Small intestine (tissue), 7 donors: ENCODE measurements at regions not wholly inside any gene's neighbourhood (a gene's known extent, or its start where the extent isn't known, plus 50 kb on each side); places are given as distances from the start of the nearest gene placed in this dataset.

Experiments used
- DNase-seq, 2 donors: peaks; one replicate each; pipeline versions ENCODE4 v3.0.0 to v3.0.0-alpha.2; 2013
- FAIRE-seq: peaks from 2 replicates; lab custom pipeline; 2012; peaks lifted over from hg19 to GRCh38; lab: Jason Lieb, UNC
- H3K27ac ChIP-seq, 3 donors: one replicate each; pipeline ENCODE4 v1.5.1; 2013; ENCODE audit warnings: low read length in 2 of 3, mild to moderate bottlenecking in 2 of 3, control low read depth in 1 of 3, inconsistent platforms in 1 of 3, low read depth in 1 of 3, moderate library complexity in 1 of 3
- H3K27me3 ChIP-seq, 3 donors: one replicate each; pipeline ENCODE4 v1.6.1; 2013; ENCODE audit warnings: low read length in 3 of 3, inconsistent platforms in 1 of 3; ENCODE audit not compliant: control insufficient read depth in 3 of 3, insufficient read depth in 3 of 3
- H3K36me3 ChIP-seq, 3 donors: one replicate each; pipeline ENCODE4 v1.6.1; 2013; ENCODE audit warnings: low read length in 3 of 3, inconsistent platforms in 1 of 3, low read depth in 1 of 3, mild to moderate bottlenecking in 1 of 3, moderate library complexity in 1 of 3; ENCODE audit not compliant: control insufficient read depth in 3 of 3, insufficient read depth in 2 of 3
- H3K4me1 ChIP-seq, 3 donors: one replicate each; pipeline ENCODE4 v1.6.1; 2013; ENCODE audit warnings: low read length in 2 of 3, inconsistent platforms in 1 of 3, low read depth in 1 of 3, mild to moderate bottlenecking in 1 of 3, moderate library complexity in 1 of 3; ENCODE audit not compliant: control insufficient read depth in 3 of 3, insufficient read depth in 2 of 3
- H3K4me3 ChIP-seq, 3 donors: one replicate each; pipeline ENCODE4 v1.5.1; 2013; ENCODE audit warnings: low read length in 3 of 3, control low read depth in 1 of 3, inconsistent platforms in 1 of 3, low read depth in 1 of 3, mild to moderate bottlenecking in 1 of 3, moderate library complexity in 1 of 3
- H3K9me3 ChIP-seq, 2 donors: one replicate each; pipeline ENCODE4 v1.6.1; 2013; ENCODE audit warnings: low read depth in 1 of 2, low read length in 1 of 2; ENCODE audit not compliant: control insufficient read depth in 2 of 2, insufficient read depth in 1 of 2
- WGBS, 3 donors: extraction: QIAGEN DNeasy Blood & Tissue Kit; methylation state at CpG; one replicate each; pipeline ENCODE4 v1.1.7; 2013; 5-methylcytosine and 5-hydroxymethylcytosine counted together
- donor health status: healthy with polysubstance abuse.
- donor health status: control.
- donor health status: control.
- donor health status: Bipolar disorder and iron deficiency.
- donor health status: healthy.

DNA sequence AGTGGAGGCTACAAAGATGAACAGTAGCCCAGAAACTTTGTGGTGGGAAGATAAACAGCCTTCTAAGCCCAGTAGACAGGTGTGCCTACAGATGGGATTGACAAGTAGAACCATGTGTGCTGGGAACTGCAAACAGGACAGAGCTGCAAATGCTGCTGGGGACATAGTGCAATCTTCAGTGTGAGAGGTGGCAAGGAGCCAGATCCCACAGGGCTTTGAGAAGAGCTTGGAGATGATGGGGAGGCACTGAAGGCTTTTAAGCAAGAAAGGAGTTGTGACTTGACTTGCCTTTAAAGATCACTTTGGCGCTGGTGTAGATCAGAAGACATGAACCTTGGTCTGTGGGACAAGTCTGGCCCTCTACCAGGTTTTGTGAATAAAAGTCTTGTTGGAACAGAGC, 675.2 kb downstream of the ACTL7B start:
- H3K27me3 ChIP-seq = peaks cover 0 to 4% (median 0%) of the 10 kb centered on the region in 3 donors
- WGBS, 3 donors = 6 to 66% (median 41%) methylated on average over 1 of the region's 1 CpG
- H3K4me3 ChIP-seq = no peak overlapping the region
- no peaks in the 10 kb centered on the region for H3K9me3 ChIP-seq
- DNase-seq = peak; percentile 24 to 58
- FAIRE-seq = no peak
- no peak overlapping the region for H3K27ac ChIP-seq
- peaks cover 0 to 9% (median 0%) of the 10 kb centered on the region in 3 donors for H3K4me1 ChIP-seq
- H3K36me3 ChIP-seq = no peaks in the 10 kb centered on the region

DNA sequence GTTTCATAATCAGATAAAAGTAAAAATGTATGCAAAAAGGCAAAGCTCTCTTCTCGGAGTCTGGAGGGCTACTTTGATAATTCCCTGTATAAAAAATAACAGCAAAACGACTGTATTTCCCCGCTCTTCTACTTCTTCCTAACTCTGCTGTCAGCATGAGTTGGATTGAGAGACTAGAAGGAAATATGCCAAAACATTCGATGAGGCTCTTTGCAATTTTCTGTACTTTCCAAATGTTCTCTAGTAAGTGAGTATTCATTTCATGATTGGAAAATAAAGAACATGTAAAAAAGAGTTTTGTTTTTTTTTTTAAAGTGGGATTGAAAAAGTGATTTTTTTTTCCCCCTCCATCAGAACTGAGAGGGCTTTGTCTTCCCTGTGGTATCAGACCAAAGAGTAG, 677.5 kb downstream of the ACTL7B start:
- WGBS, 3 donors = 74 to 96% (median 83%) methylated on average over 4 of the region's 4 CpGs
- Histone ChIP-seq H3K27ac (no peak overlapping the region), H3K9me3 (no peaks in the 10 kb centered on the region), H3K4me1 (no peaks in the 10 kb centered on the region), H3K36me3 (no peaks in the 10 kb centered on the region), H3K4me3 (no peak overlapping the region), H3K27me3 (peaks cover 0 to 4% (median 0%) of the 10 kb centered on the region in 3 donors)
- DNase-seq (no peak), FAIRE-seq (no peak)

DNA sequence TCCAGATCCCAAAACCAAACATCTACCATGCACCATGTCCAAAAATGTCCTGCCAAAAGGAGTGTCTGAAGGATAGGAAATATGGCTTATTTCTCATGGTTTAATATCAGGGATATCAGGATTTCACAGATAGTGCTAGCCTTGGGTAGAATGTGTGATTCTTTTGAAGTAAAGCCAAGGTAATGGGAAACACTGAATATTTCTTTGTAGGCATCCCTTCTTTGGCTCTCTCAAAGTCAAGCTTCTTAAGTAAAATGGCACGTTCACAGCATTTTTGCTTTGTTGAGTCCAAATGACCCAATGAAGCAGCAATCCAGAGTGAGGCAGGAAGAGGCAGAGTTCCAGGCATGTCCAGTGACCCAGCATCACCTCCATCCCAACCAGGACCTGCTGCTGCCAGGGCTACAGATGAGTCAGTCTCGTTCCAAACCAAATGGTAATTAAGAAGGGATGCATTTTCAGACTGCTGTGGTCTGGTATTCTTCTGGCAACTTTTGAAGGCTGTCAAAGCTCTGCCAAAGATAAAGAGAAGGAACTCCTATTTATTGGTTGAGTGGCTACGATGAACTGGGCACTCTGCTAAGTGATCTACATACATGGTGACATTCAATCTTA, 678.8 kb upstream of the KLF4 start:
- Histone ChIP-seq H3K4me1 (peaks cover 0 to 4% (median 0%) of the 10 kb centered on the region in 3 donors), H3K27ac (no peak overlapping the region), H3K9me3 (peaks cover 0 to 2% of the 10 kb centered on the region in 2 donors), H3K27me3 (no peaks in the 10 kb centered on the region), H3K36me3 (no peaks in the 10 kb centered on the region), H3K4me3 (no peak overlapping the region)
- 84 to 94% (median 88%) methylated on average over 3 of the region's 3 CpGs for WGBS, 3 donors
- FAIRE-seq = no peak
- DNase-seq = no peak

DNA sequence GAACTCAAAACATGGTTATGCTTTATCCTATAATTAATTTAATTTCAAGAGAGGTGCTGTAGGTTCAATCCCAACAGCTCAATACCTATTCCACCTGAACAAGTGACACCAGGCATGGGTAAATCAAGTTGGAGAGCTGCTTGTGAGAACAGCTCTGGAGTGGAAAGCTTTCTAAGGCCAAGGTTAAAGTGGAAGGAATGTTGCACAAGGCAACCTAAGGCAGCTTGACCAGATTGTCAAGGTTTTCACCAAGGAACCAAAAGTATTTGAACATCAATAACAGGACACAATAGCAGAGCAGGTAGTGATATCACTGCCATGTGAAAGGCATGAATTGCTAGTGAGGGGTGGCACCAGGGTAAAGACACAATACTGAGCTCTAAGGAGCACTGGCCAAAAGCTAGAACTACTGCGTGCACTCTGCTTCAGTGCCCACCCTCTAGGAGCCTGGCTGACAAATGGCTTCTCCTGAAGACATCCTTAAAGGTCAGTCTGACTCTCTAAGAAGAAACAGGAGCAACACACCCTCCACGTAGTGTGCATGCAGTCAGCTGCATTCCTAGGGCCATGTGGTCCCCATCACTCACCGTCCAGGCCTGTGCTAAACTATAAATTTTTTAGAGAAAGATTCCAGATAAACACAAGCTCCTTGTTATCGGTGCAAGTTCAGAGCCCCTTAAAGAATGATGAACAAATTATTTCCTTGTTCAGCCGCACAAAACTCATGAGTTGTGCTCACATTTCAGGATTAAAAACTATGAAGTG, 677.7 kb upstream of the KLF4 start:
- FAIRE-seq (no peak), DNase-seq (no peak)
- Histone ChIP-seq H3K36me3 (no peaks in the 10 kb centered on the region), H3K4me3 (no peak overlapping the region), H3K4me1 (peaks cover 0 to 4% (median 0%) of the 10 kb centered on the region in 3 donors), H3K27me3 (no peaks in the 10 kb centered on the region), H3K27ac (no peak overlapping the region), H3K9me3 (peaks cover 0 to 2% of the 10 kb centered on the region in 2 donors)
- WGBS, 3 donors = 81 to 89% (median 87%) methylated on average over 5 of the region's 5 CpGs

- Histone ChIP-seq H3K4me3 (no peak overlapping the region), H3K36me3 (no peaks in the 10 kb centered on the region), H3K4me1 (peaks cover 0 to 4% (median 4%) of the 10 kb centered on the region in 3 donors), H3K9me3 (peaks cover 0 to 2% of the 10 kb centered on the region in 2 donors), H3K27ac (no peak overlapping the region), H3K27me3 (no peaks in the 10 kb centered on the region)
- no peak for FAIRE-seq
- DNase-seq = peak; percentile 69 to 70
- WGBS, 3 donors = 17 to 55% (median 20%) methylated on average over 2 of the region's 2 CpGs
These were observed 677.0 kb upstream of the KLF4 start for GRCh38 chr9:108166519-108166918.

DNA sequence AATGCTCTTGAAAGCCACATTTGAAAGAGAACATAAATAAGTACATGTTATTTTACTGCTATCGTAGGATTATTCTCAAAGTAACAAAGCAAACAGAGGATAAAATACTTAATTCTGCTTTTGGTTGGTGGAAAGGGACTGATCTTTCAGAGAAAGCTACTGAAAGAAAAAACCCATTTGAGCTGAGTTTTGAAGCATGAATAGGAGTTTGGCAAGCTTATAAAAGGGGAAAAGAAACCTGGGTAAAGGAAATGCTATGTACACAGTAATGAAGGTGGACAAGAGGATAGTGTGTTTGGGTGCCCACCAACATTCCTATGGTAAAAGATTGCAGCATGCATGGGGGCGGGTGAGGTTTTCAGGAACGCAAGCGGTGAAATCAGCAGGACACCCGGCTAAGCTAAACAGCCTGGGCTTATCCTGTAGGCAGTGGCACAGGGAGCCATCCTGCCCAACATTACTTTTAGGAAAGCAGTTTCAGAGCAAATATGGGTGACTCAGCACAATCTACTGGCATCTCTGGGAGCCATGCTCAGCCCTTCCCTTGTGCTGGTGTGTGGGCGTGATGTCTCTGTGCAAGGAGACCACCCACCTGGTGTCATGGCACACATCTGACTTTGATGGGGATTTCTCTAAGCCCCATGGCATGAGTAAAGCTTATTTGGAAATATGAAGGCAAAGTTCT, 673.9 kb upstream of the KLF4 start:
- H3K27ac ChIP-seq = no peak overlapping the region
- no peak overlapping the region for H3K4me3 ChIP-seq
- H3K4me1 ChIP-seq = peaks cover 0 to 12% (median 4%) of the 10 kb centered on the region in 3 donors
- WGBS, 3 donors = 93 to 96% (median 94%) methylated on average over 6 of the region's 6 CpGs
- no peaks in the 10 kb centered on the region for H3K27me3 ChIP-seq
- H3K36me3 ChIP-seq = no peaks in the 10 kb centered on the region
- H3K9me3 ChIP-seq = no peaks in the 10 kb centered on the region
- FAIRE-seq = no peak
- no peak for DNase-seq

DNA sequence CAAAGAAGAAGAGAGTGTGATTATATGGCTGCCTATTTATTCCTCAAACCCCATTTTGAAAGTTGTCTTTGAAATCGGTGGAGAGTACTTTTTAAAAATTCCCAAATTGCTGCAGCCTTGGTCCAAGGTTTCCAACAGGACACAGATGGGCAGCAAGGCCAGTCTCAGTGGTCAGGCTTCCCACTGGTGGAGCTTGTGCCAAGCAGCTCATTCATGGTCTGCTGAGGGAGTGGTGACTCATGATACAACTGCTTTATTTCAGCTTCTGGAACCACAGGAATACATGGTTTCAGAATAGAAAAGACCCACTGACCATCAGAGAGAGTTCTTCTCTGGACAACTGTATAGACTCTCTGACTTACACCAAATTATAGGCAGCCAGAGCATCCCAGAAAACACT, 673.1 kb upstream of the KLF4 start:
- Histone ChIP-seq H3K27ac (no peak overlapping the region), H3K4me3 (no peak overlapping the region), H3K36me3 (no peaks in the 10 kb centered on the region), H3K9me3 (no peaks in the 10 kb centered on the region), H3K27me3 (no peaks in the 10 kb centered on the region), H3K4me1 (peaks cover 0 to 12% (median 4%) of the 10 kb centered on the region in 3 donors)
- 83 to 86% (median 83%) methylated on average over 1 of the region's 1 CpG for WGBS, 3 donors
- FAIRE-seq (no peak), DNase-seq (no peak)

DNA sequence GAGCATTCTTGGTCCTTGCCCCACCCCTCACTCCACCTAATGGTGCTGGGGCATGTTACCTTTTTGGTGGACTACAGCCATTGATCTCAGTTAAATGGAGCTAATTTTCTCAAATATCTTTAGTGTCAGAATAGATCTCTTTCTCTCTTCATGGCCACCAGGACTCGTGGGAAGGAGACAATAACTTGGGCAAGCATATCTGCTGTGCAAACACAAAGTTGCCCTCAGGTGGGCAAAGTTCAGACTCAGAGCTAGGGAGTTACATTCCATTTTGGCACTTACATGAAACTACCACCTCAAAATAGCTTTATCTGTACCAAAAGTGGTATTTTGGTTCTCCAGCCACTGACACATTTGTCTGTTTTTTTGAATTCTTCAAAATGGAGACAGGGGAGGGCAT, 671.9 kb upstream of the KLF4 start:
- no peak for FAIRE-seq
- Histone ChIP-seq H3K4me1 (peaks cover 0 to 12% (median 4%) of the 10 kb centered on the region in 3 donors), H3K9me3 (no peaks in the 10 kb centered on the region), H3K36me3 (no peaks in the 10 kb centered on the region), H3K27ac (no peak overlapping the region), H3K27me3 (no peaks in the 10 kb centered on the region), H3K4me3 (no peak overlapping the region)
- WGBS, 3 donors = 5 to 60% (median 8%) methylated on average over 1 of the region's 1 CpG
- DNase-seq = peak; percentile 47 to 48
